ENCODE measurements at regions not wholly inside any gene's neighbourhood (a gene's known extent, or its start where the extent isn't known, plus 50 kb on each side); places are given as distances from the start of the nearest gene placed in this dataset.

DNA sequence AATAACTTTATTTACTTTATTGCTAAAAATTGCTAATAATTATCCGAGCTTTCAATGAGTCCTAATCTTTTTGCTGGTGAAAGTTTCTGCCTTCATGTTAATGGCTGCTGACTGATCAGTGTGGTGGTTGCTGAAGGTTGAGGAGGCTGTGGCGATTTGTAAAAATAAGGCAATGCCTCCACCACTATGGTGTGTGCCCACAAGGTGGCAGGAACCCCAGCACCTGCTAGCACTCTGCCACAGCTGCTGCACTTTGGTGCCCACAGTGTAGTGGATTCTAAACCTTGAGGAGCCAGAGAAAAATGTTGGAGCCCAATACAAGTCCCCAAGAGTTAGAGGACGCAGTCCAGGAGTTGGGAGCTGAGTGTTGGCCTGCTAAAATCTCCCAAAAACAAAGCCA lies 1237.1 kb downstream of the PCDH19 start:
- TF ChIP-seq, protein P1, sequence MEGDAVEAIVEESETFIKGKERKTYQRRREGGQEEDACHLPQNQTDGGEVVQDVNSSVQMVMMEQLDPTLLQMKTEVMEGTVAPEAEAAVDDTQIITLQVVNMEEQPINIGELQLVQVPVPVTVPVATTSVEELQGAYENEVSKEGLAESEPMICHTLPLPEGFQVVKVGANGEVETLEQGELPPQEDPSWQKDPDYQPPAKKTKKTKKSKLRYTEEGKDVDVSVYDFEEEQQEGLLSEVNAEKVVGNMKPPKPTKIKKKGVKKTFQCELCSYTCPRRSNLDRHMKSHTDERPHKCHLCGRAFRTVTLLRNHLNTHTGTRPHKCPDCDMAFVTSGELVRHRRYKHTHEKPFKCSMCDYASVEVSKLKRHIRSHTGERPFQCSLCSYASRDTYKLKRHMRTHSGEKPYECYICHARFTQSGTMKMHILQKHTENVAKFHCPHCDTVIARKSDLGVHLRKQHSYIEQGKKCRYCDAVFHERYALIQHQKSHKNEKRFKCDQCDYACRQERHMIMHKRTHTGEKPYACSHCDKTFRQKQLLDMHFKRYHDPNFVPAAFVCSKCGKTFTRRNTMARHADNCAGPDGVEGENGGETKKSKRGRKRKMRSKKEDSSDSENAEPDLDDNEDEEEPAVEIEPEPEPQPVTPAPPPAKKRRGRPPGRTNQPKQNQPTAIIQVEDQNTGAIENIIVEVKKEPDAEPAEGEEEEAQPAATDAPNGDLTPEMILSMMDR (IDR thresholded peaks at IDR 0.05) = no peak
- no peak for TF ChIP-seq POLR2A (IDR thresholded peaks at IDR 0.05)
